Left lung (tissue), 4 donors: ENCODE measurements at regions not wholly inside any gene's neighbourhood (a gene's known extent, or its start where the extent isn't known, plus 50 kb on each side); places are given as distances from the start of the nearest gene placed in this dataset.

Experiments used
- ATAC-seq: fragments of 200-7000 bp; cut with Tn5 transposase; one replicate; pipeline ENCODE4 v1.9.1; 2020; ENCODE audit warnings: moderate library complexity
- DNase-seq, 4 donors: peaks; one replicate each; pipeline ENCODE4 v3.0.0-alpha.2; 2013 to 2020
- H3K27ac ChIP-seq, 2 donors: fragments of 200-600 bp; sonication (generic) in 1 of 2; one replicate each; pipeline versions ENCODE4 v1.5.0 to v1.8.0; 2020 to 2021
- H3K27me3 ChIP-seq, 2 donors: fragments of 200-600 bp; sonication (generic) in 1 of 2; one replicate each; pipeline versions ENCODE4 v1.5.0 to v1.8.0; 2020 to 2021
- H3K36me3 ChIP-seq, 2 donors: fragments of 200-600 bp; sonication (generic) in 1 of 2; one replicate each; pipeline versions ENCODE4 v1.5.0 to v1.8.0; 2020 to 2021
- H3K4me1 ChIP-seq, 2 donors: fragments of 200-600 bp; one replicate each; pipeline ENCODE4 v1.8.0; 2021
- H3K4me3 ChIP-seq, 2 donors: fragments of 200-600 bp; sonication (generic) in 1 of 2; one replicate each; pipeline versions ENCODE4 v1.5.0 to v1.8.0; 2020 to 2021; ENCODE audit warnings: mild to moderate bottlenecking in 1 of 2
- H3K9me3 ChIP-seq, 2 donors: fragments of 200-600 bp; sonication (generic) in 1 of 2; one replicate each; pipeline versions ENCODE4 v1.5.0 to v1.8.0; 2020 to 2021
- intact Hi-C, 2 donors: fragments of 100-400 bp; cut with DNase I; formaldehyde crosslinking; loops; one replicate each; pipeline versions ENCODE4 v1.11.2 to v1.14.2; 2022
- TF ChIP-seq, protein P1 (sequence below), 2 donors: fragments of 200-600 bp; sonication (generic) in 1 of 2; IDR thresholded peaks; one replicate each; pipeline versions ENCODE4 v1.5.0 to v1.8.0; 2021; ENCODE audit warnings: antibody characterized with exemption in 2 of 2
- donor health status: DM: no; HTN: yes; CAD: no.
- donor health status: DM: no; HTN: no; CAD: no.

DNA sequence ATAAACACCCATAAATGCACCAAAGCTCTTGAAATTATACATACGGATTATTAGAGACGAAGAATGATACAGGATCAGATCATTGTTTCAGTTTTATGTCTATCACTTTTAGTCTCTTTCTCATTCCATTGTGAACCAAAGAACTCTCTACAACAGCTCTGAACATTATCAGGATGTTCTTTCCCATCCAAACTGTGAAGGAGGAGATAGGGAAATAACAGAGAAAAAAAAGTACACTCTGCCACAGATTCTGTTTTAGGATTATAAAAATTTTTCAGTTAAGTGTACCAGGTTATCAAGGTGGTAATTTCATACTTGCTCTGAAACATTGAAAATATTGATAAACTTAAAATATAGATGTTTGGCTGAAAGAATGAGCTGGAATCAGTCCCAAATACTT lies 270.9 kb downstream of the MZT1 start:
- DNase-seq (no peak), ATAC-seq (no peak)
- H3K27ac ChIP-seq, result no peak overlapping the region
- TF ChIP-seq, protein P1, sequence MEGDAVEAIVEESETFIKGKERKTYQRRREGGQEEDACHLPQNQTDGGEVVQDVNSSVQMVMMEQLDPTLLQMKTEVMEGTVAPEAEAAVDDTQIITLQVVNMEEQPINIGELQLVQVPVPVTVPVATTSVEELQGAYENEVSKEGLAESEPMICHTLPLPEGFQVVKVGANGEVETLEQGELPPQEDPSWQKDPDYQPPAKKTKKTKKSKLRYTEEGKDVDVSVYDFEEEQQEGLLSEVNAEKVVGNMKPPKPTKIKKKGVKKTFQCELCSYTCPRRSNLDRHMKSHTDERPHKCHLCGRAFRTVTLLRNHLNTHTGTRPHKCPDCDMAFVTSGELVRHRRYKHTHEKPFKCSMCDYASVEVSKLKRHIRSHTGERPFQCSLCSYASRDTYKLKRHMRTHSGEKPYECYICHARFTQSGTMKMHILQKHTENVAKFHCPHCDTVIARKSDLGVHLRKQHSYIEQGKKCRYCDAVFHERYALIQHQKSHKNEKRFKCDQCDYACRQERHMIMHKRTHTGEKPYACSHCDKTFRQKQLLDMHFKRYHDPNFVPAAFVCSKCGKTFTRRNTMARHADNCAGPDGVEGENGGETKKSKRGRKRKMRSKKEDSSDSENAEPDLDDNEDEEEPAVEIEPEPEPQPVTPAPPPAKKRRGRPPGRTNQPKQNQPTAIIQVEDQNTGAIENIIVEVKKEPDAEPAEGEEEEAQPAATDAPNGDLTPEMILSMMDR (IDR thresholded peaks at IDR 0.05), result no peak
- no peaks in the 10 kb centered on the region for H3K4me1 ChIP-seq
- H3K27me3 ChIP-seq, result no peaks in the 10 kb centered on the region
- intact Hi-C loops, result no loop called here
- no peaks in the 10 kb centered on the region for H3K36me3 ChIP-seq
- no peak overlapping the region for H3K4me3 ChIP-seq
- H3K9me3 ChIP-seq, result no peaks in the 10 kb centered on the region

DNA sequence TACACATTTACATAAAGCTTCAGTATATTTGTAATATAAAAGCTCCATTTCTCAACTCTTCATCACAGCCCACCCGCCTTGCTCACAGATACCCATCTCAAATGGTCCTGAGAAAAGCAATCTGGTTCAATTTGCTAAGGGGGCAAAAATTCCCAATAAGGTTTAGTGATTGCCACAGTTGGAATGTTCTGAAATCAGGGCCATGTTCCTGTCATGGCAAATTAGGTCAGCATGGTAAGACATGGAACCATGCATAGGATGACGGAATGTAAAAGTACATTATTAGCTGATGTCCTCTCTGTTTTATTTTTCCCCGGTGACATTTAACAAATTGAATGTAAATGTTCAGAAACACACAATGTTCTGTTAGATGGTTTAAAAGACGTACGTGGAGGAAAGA lies 274.3 kb downstream of the MZT1 start:
- no peaks in the 10 kb centered on the region for H3K27me3 ChIP-seq
- no peaks in the 10 kb centered on the region for H3K36me3 ChIP-seq
- no peak overlapping the region for H3K4me3 ChIP-seq
- DNase-seq (no peak), ATAC-seq (no peak)
- intact Hi-C loops, result no loop called here
- H3K4me1 ChIP-seq, result no peaks in the 10 kb centered on the region
- H3K9me3 ChIP-seq, result peaks cover 0 to 11% of the 10 kb centered on the region in 2 donors
- H3K27ac ChIP-seq, result no peak overlapping the region
- TF ChIP-seq, protein P1 (IDR thresholded peaks at IDR 0.05), result no peak

DNA sequence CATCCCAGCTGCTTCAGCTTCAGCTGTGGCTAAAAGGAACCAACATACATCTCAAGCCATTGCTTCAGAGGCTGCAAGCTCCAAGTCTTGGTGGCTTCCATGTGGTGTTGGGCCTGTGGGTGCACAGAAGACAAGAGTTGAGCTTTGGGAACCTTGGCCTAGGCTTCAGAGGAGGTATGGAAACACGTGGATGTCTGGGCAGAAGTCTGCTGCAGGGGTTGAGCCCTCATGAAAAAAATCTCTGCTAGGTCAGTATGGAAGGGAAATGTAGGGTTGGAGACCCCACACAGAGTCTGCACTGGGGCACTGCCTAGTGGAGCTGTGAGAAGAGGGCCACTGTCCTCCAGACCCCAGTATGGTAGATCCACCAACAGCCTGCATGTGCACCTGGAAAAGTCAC lies 279.3 kb downstream of the MZT1 start:
- DNase-seq, result no peak
- Histone ChIP-seq H3K9me3 (peaks cover 0 to 14% of the 10 kb centered on the region in 2 donors), H3K4me3 (no peak overlapping the region), H3K4me1 (no peaks in the 10 kb centered on the region), H3K36me3 (no peaks in the 10 kb centered on the region), H3K27ac (no peak overlapping the region), H3K27me3 (no peaks in the 10 kb centered on the region)
- intact Hi-C loops, result no loop called here
- no peak for ATAC-seq
- TF ChIP-seq, protein P1 (IDR thresholded peaks at IDR 0.05), result no peak

DNA sequence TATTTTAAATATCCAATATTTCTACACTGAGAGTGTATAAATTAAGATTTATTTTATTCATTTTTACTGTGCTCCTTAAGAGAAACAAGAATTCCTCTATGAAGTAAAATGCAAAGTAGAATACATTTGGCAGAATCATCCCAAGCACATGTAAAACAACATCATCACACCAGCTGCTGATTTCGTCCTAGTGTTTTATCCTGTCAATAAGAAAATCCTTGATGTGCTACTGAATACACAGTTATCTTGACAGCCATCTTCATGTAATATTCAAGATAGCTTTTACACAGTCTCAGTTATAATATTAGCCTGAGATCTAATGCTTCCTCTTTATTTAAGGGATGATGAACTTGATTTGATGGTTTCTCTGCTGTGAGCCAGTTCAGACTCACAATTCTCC lies 282.4 kb downstream of the MZT1 start:
- H3K27ac ChIP-seq, result no peak overlapping the region
- H3K27me3 ChIP-seq, result no peaks in the 10 kb centered on the region
- no peaks in the 10 kb centered on the region for H3K4me1 ChIP-seq
- H3K4me3 ChIP-seq, result no peak overlapping the region
- no peaks in the 10 kb centered on the region for H3K36me3 ChIP-seq
- DNase-seq (no peak), ATAC-seq (no peak)
- intact Hi-C loops, result no loop called here
- peaks cover 0 to 14% of the 10 kb centered on the region in 2 donors for H3K9me3 ChIP-seq
- TF ChIP-seq, protein P1 (IDR thresholded peaks at IDR 0.05), result no peak

DNA sequence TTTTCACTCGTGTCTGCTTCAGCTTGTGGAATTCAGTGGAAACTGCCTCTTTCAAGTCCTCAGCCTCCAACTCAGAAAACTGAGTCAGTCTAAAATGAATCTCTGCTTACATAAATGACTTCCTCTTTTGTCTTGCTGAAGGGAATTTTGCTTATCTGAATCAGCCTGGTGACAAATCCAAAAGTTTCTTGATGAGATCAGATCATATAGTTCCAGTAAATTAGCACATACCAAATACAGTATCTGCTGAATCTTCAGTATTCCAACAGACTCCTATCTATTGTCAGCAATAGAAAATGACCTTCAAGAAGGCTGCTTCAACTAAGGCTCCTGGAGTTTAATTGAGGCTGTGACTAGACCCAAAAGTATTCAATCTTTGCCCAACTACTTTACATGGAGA lies 290.0 kb downstream of the MZT1 start:
- Histone ChIP-seq H3K4me3 (no peak overlapping the region), H3K27me3 (no peaks in the 10 kb centered on the region), H3K27ac (no peak overlapping the region), H3K9me3 (no peaks in the 10 kb centered on the region), H3K4me1 (no peaks in the 10 kb centered on the region), H3K36me3 (no peaks in the 10 kb centered on the region)
- DNase-seq (no peak), ATAC-seq (no peak)
- TF ChIP-seq, protein P1 (IDR thresholded peaks at IDR 0.05), result no peak
- intact Hi-C loops, result no loop called here
